GM12878 (cell line): ENCODE measurements at regions not wholly inside any gene's neighbourhood (a gene's known extent, or its start where the extent isn't known, plus 50 kb on each side); places are given as distances from the start of the nearest gene placed in this dataset.

Source experiments
- ATAC-seq: fragments of 200-7000 bp; cut with Tn5 transposase; 3 replicates; pipeline ENCODE4 v1.9.1; 2020; ENCODE audit warnings: mild to moderate bottlenecking, moderate library complexity
- BruUV-seq: library from RNA; stranded (reverse); fragments of 400-500 nt; replicated peaks from 2 replicates; lab custom pipeline; 2021; lab: Mats Ljungman, UMichigan
- CTCF ChIA-PET: fragments of 300-600 bp; sonication (Branson Sonifier 250); formaldehyde crosslinking; extraction: SDS; loops from one replicate; lab custom pipeline; 2021; ENCODE audit warnings: inconsistent platforms; lab: Yijun Ruan, JAX
- POLR2A ChIA-PET: fragments of 350-600 bp; formaldehyde crosslinking; extraction: SDS; loops from one replicate; lab custom pipeline; 2021; ENCODE audit warnings: inconsistent platforms; lab: Charles Lee
- RAD21 ChIA-PET: fragments of 300-600 bp; sonication (Branson Sonifier 250); formaldehyde crosslinking; loops from one replicate; lab custom pipeline; 2023; ENCODE audit warnings: antibody characterized with exemption; ENCODE audit not compliant: unreplicated experiment; lab: Charles Lee
- SMC1A ChIA-PET: fragments of 300-600 bp; sonication (Branson Sonifier 250); formaldehyde crosslinking; loops from one replicate; lab custom pipeline; 2023; ENCODE audit not compliant: unreplicated experiment, uncharacterized antibody; lab: Charles Lee
- DNase-seq: peaks from one replicate; pipeline ENCODE4 v3.0.0-alpha.2; 2011; ENCODE audit warnings: low read depth, low spot score
- FAIRE-seq: peaks from 3 replicates; lab custom pipeline; 2011; peaks lifted over from hg19 to GRCh38; lab: Jason Lieb, UNC
- H2AFZ ChIP-seq: 2 replicates; pipeline ENCODE4 v1.6.0; 2011; ENCODE audit warnings: low read depth, low read length, control low read depth; ENCODE audit not compliant: control insufficient read depth
- H3K27ac ChIP-seq: 2 replicates; pipeline ENCODE4 v1.5.1; 2011; ENCODE audit warnings: control low read depth; ENCODE audit not compliant: control insufficient read depth, insufficient read depth
- H3K27me3 ChIP-seq, 2 experiments: replicated peaks in 1 of 2; 2 replicates each; pipeline versions ENCODE4 v1.6.0 to v1.6.1; 2011; ENCODE audit warnings: low read length in 1 of 2; ENCODE audit not compliant: control insufficient read depth in 2 of 2, insufficient read depth in 2 of 2
- H3K36me3 ChIP-seq, 2 experiments: 2 replicates each; pipeline ENCODE4 v1.5.1; 2011; ENCODE audit warnings: low read length in 1 of 2; ENCODE audit not compliant: control insufficient read depth in 2 of 2, insufficient read depth in 2 of 2
- H3K4me1 ChIP-seq: 2 replicates; pipeline ENCODE4 v1.6.1; 2011; ENCODE audit warnings: mild to moderate bottlenecking, low read length, moderate library complexity, mixed read lengths; ENCODE audit not compliant: control insufficient read depth, insufficient read depth
- H3K4me2 ChIP-seq: 2 replicates; pipeline ENCODE4 v1.6.0; 2011; ENCODE audit warnings: control low read depth; ENCODE audit not compliant: control insufficient read depth, insufficient read depth
- H3K4me3 ChIP-seq: fragments of 200-600 bp; sonication (generic); 2 replicates; pipeline ENCODE4 v1.5.1; 2016
- H3K79me2 ChIP-seq: 2 replicates; pipeline ENCODE4 v1.6.0; 2011; ENCODE audit warnings: low read length; ENCODE audit not compliant: control insufficient read depth, insufficient read depth
- H3K9ac ChIP-seq: 2 replicates; pipeline ENCODE4 v1.8.0; 2011; ENCODE audit warnings: low read length, control low read depth, mixed read lengths; ENCODE audit not compliant: control insufficient read depth, insufficient read depth
- H3K9me3 ChIP-seq: replicated peaks from 3 replicates; pipeline ENCODE4 v1.5.1; 2011; ENCODE audit warnings: mild to moderate bottlenecking, low read length; ENCODE audit not compliant: control insufficient read depth, insufficient read depth
- H4K20me1 ChIP-seq: 2 replicates; pipeline ENCODE4 v1.6.0; 2011; ENCODE audit not compliant: control insufficient read depth, insufficient read depth
- BHLHE40 ChIP-seq, 2 experiments: fragments of 450-650 bp in 1 of 2; IDR thresholded peaks; 2 replicates each; pipeline ENCODE4 v1.6.1; 2011 to 2017; ENCODE audit warnings: low read depth in 2 of 2, borderline replicate concordance in 1 of 2, improper control_type of control experiment in 1 of 2, low read length in 1 of 2, mild to moderate bottlenecking in 1 of 2
- BRCA1 ChIP-seq: IDR thresholded peaks from 2 replicates; pipeline ENCODE4 v1.6.1; 2011; ENCODE audit warnings: low read depth, low read length, improper control_type of control experiment
- CHD2 ChIP-seq: IDR thresholded peaks from 2 replicates; pipeline ENCODE4 v1.6.1; 2011; ENCODE audit warnings: low read depth, low read length, improper control_type of control experiment, borderline replicate concordance
- CHD4 ChIP-seq: fragments of 200-600 bp; sonication (generic); IDR thresholded peaks from 2 replicates; pipeline ENCODE4 v1.6.1; 2016; ENCODE audit warnings: mild to moderate bottlenecking
- CREB1 ChIP-seq: IDR thresholded peaks from 2 replicates; pipeline ENCODE4 v1.6.1; 2012; ENCODE audit warnings: low read depth, mild to moderate bottlenecking, inconsistent platforms
- EGR1 ChIP-seq, 2 experiments: IDR thresholded peaks; 1 replicate in 1 of 2; 2 replicates in 1 of 2; pipeline ENCODE4 v1.6.1; 2011 to 2012; ENCODE audit warnings: low read depth in 2 of 2, low read length in 2 of 2, borderline replicate concordance in 1 of 2, mild to moderate bottlenecking in 1 of 2, moderate library complexity in 1 of 2
- HCFC1 ChIP-seq: fragments of 150-350 bp; IDR thresholded peaks from 2 replicates; pipeline ENCODE4 v1.6.1; 2014; ENCODE audit warnings: low read length
- HDAC6 ChIP-seq: fragments of 200-600 bp; sonication (generic); IDR thresholded peaks from one replicate; pipeline ENCODE4 v1.8.0; 2017; ENCODE audit warnings: antibody characterized with exemption; ENCODE audit not compliant: unreplicated experiment
- IKZF1 ChIP-seq: fragments of 450-650 bp; conservative IDR thresholded peaks from 2 replicates; pipeline ENCODE4 v1.6.1; 2017; ENCODE audit warnings: antibody characterized with exemption, mild to moderate bottlenecking
- JUNB ChIP-seq: IDR thresholded peaks from 2 replicates; pipeline ENCODE4 v1.6.1; 2016; ENCODE audit warnings: antibody characterized with exemption, mild to moderate bottlenecking
- KDM1A ChIP-seq: fragments of 200-600 bp; sonication (generic); IDR thresholded peaks from 2 replicates; pipeline ENCODE4 v1.6.1; 2016; ENCODE audit warnings: borderline replicate concordance
- PAX8 ChIP-seq: fragments of 450-650 bp; IDR thresholded peaks from 2 replicates; pipeline ENCODE4 v1.6.1; 2017; ENCODE audit warnings: mild to moderate bottlenecking, moderate library complexity
- RBBP5 ChIP-seq: fragments of 200-600 bp; sonication (generic); conservative IDR thresholded peaks from 2 replicates; pipeline ENCODE4 v1.6.1; 2016
- ZNF217 ChIP-seq: fragments of 450-650 bp; IDR thresholded peaks from 2 replicates; pipeline ENCODE4 v1.6.1; 2017; ENCODE audit warnings: antibody characterized with exemption, mild to moderate bottlenecking
- in situ Hi-C: fragments of 300-500 bp; cut with MboI; formaldehyde crosslinking; loops from 9 replicates; pipeline ENCODE4 v1.14.3; 2018; ENCODE audit warnings: mixed read lengths
- intact Hi-C: fragments of 100-400 bp; cut with micrococcal nuclease; formaldehyde crosslinking; loops from one replicate; pipeline ENCODE4 v1.14.2; 2022; ENCODE audit not compliant: unreplicated experiment
- TF ChIP-seq, protein P1 (sequence below): fragments of 450-650 bp; formaldehyde crosslinking; IDR thresholded peaks from 2 replicates; pipeline ENCODE4 v1.4.0; 2020; ENCODE audit warnings: mild to moderate bottlenecking, moderate library complexity
- TF ChIP-seq, protein P2 (sequence below): IDR thresholded peaks from 2 replicates; pipeline ENCODE4 v1.6.1; 2012; ENCODE audit warnings: low read depth, low read length, improper control_type of control experiment
- TF ChIP-seq, protein P3 (sequence below): IDR thresholded peaks from 2 replicates; pipeline ENCODE4 v1.6.1; 2012; ENCODE audit warnings: low read length, inconsistent platforms
- TF ChIP-seq, protein P4 (sequence below): fragments of 450-650 bp; IDR thresholded peaks from 2 replicates; pipeline ENCODE4 v1.6.1; 2017; ENCODE audit warnings: mild to moderate bottlenecking, moderate library complexity

DNA sequence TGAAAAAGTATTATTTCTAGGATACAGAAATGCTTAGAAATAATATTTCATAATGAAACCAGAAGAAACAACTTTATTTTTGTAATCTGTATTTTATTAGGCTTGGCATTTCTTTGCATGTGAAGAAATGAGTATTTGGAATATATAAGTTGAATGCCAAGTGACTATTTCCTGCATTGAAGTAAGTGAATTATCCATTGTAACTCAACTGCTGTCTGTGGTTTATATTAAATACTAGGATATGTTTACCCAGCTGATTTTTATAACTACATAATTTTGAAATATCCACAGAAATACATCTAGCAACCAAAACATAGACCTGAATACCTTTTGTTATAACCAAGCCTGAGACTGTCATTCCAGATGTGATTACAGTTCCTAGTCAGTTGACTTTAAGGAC, 207.6 kb downstream of the THBS2 start:
- ChIA-PET RAD21 (no interaction called here), CTCF (interaction anchor here (0.7 kb wide), 1 partner anchor 1398 kb away, joined by 3 read pairs; no protein-coding TSS in a partner anchor), SMC1A (no interaction called here), POLR2A (no interaction called here)
- intact Hi-C loops: no loop called here
- Histone ChIP-seq H2AFZ (no peak overlapping the region), H3K27me3 (no peaks in the 10 kb centered on the region), H4K20me1 (no peaks in the 10 kb centered on the region), H3K27ac (no peak overlapping the region), H3K36me3 (no peaks in the 10 kb centered on the region), H3K4me3 (no peak overlapping the region), H3K79me2 (no peaks in the 10 kb centered on the region), H3K9ac (no peak overlapping the region), H3K4me1 (no peaks in the 10 kb centered on the region), H3K4me2 (no peak overlapping the region), H3K9me3 (no peaks in the 10 kb centered on the region)
- DNase-seq (no peak), FAIRE-seq (no peak), ATAC-seq (no peak)
- in situ Hi-C loops: no loop called here
- no TSS peak for BruUV-seq
- TF ChIP-seq HCFC1 (no peak), EGR1 (IDR thresholded peaks at IDR 0.05; ENCODE audit: borderline replicate concordance in 1 of 2, low read depth in 2 of 2, low read length in 2 of 2) (no peak), CHD2 (no peak), KDM1A (no peak), RBBP5 (no peak), BRCA1 (no peak), PAX8 (no peak), ZNF217 (no peak), IKZF1 (no peak), HDAC6 (no peak), BHLHE40 (IDR thresholded peaks at IDR 0.05; ENCODE audit: borderline replicate concordance in 1 of 2, low read depth in 2 of 2, low read length in 1 of 2) (no peak), CHD4 (no peak), JUNB (no peak), CREB1 (no peak)
- TF ChIP-seq, protein P1, sequence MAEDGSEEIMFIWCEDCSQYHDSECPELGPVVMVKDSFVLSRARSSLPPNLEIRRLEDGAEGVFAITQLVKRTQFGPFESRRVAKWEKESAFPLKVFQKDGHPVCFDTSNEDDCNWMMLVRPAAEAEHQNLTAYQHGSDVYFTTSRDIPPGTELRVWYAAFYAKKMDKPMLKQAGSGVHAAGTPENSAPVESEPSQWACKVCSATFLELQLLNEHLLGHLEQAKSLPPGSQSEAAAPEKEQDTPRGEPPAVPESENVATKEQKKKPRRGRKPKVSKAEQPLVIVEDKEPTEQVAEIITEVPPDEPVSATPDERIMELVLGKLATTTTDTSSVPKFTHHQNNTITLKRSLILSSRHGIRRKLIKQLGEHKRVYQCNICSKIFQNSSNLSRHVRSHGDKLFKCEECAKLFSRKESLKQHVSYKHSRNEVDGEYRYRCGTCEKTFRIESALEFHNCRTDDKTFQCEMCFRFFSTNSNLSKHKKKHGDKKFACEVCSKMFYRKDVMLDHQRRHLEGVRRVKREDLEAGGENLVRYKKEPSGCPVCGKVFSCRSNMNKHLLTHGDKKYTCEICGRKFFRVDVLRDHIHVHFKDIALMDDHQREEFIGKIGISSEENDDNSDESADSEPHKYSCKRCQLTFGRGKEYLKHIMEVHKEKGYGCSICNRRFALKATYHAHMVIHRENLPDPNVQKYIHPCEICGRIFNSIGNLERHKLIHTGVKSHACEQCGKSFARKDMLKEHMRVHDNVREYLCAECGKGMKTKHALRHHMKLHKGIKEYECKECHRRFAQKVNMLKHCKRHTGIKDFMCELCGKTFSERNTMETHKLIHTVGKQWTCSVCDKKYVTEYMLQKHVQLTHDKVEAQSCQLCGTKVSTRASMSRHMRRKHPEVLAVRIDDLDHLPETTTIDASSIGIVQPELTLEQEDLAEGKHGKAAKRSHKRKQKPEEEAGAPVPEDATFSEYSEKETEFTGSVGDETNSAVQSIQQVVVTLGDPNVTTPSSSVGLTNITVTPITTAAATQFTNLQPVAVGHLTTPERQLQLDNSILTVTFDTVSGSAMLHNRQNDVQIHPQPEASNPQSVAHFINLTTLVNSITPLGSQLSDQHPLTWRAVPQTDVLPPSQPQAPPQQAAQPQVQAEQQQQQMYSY (CRISPR knock-in tag): no peak
- TF ChIP-seq, protein P2, sequence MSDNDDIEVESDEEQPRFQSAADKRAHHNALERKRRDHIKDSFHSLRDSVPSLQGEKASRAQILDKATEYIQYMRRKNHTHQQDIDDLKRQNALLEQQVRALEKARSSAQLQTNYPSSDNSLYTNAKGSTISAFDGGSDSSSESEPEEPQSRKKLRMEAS: no peak
- TF ChIP-seq, protein P3, sequence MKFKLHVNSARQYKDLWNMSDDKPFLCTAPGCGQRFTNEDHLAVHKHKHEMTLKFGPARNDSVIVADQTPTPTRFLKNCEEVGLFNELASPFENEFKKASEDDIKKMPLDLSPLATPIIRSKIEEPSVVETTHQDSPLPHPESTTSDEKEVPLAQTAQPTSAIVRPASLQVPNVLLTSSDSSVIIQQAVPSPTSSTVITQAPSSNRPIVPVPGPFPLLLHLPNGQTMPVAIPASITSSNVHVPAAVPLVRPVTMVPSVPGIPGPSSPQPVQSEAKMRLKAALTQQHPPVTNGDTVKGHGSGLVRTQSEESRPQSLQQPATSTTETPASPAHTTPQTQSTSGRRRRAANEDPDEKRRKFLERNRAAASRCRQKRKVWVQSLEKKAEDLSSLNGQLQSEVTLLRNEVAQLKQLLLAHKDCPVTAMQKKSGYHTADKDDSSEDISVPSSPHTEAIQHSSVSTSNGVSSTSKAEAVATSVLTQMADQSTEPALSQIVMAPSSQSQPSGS: no peak
- TF ChIP-seq, protein P4, sequence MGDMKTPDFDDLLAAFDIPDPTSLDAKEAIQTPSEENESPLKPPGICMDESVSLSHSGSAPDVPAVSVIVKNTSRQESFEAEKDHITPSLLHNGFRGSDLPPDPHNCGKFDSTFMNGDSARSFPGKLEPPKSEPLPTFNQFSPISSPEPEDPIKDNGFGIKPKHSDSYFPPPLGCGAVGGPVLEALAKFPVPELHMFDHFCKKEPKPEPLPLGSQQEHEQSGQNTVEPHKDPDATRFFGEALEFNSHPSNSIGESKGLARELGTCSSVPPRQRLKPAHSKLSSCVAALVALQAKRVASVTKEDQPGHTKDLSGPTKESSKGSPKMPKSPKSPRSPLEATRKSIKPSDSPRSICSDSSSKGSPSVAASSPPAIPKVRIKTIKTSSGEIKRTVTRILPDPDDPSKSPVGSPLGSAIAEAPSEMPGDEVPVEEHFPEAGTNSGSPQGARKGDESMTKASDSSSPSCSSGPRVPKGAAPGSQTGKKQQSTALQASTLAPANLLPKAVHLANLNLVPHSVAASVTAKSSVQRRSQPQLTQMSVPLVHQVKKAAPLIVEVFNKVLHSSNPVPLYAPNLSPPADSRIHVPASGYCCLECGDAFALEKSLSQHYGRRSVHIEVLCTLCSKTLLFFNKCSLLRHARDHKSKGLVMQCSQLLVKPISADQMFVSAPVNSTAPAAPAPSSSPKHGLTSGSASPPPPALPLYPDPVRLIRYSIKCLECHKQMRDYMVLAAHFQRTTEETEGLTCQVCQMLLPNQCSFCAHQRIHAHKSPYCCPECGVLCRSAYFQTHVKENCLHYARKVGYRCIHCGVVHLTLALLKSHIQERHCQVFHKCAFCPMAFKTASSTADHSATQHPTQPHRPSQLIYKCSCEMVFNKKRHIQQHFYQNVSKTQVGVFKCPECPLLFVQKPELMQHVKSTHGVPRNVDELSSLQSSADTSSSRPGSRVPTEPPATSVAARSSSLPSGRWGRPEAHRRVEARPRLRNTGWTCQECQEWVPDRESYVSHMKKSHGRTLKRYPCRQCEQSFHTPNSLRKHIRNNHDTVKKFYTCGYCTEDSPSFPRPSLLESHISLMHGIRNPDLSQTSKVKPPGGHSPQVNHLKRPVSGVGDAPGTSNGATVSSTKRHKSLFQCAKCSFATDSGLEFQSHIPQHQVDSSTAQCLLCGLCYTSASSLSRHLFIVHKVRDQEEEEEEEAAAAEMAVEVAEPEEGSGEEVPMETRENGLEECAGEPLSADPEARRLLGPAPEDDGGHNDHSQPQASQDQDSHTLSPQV: no peak
